WTC11 (cell line): ENCODE measurements at regions not wholly inside any gene's neighbourhood (a gene's known extent, or its start where the extent isn't known, plus 50 kb on each side); places are given as distances from the start of the nearest gene placed in this dataset.

Experiments
- ATAC-seq: fragments of 200-7000 bp; cut with Tn5 transposase; 2 replicates; pipeline ENCODE4 v1.10.0; 2021; ENCODE audit warnings: mild to moderate bottlenecking, moderate library complexity
- CTCF ChIA-PET: fragments of 300-600 bp; sonication (Branson Sonifier 250); formaldehyde crosslinking; loops from one replicate; lab custom pipeline; 2021; ENCODE audit warnings: antibody characterized with exemption; lab: Charles Lee
- POLR2A ChIA-PET: fragments of 350-600 bp; sonication (Branson Sonifier 250); formaldehyde crosslinking; loops from one replicate; lab custom pipeline; 2021; ENCODE audit warnings: antibody characterized with exemption; lab: Charles Lee
- DNase-seq: peaks from one replicate; pipeline ENCODE4 v3.0.0; 2021; ENCODE audit warnings: low spot score
- H3K27ac Mint-ChIP-seq: 2 replicates; pipeline ENCODE4 v1.8.0; 2021; ENCODE audit warnings: mixed read lengths
- H3K27me3 Mint-ChIP-seq: 2 replicates; pipeline ENCODE4 v1.8.0; 2021; ENCODE audit warnings: low read depth, mild to moderate bottlenecking, moderate library complexity, mixed read lengths
- H3K36me3 Mint-ChIP-seq: 2 replicates; pipeline ENCODE4 v1.8.0; 2021; ENCODE audit warnings: mixed read lengths
- H3K4me1 Mint-ChIP-seq: 2 replicates; pipeline ENCODE4 v1.8.0; 2022; ENCODE audit warnings: mixed read lengths
- H3K4me3 Mint-ChIP-seq: 2 replicates; pipeline ENCODE4 v1.8.0; 2021; ENCODE audit warnings: mild to moderate bottlenecking, moderate library complexity, mixed read lengths
- H3K9me3 Mint-ChIP-seq: 2 replicates; pipeline ENCODE4 v1.8.0; 2021; ENCODE audit warnings: mixed read lengths
- ATF3 ChIP-seq: sonication (generic); formaldehyde crosslinking; conservative IDR thresholded peaks from 2 replicates; pipeline ENCODE4 v1.8.1; 2022; ENCODE audit warnings: mild to moderate bottlenecking, missing genetic modification reagents
- CREM ChIP-seq: sonication (generic); formaldehyde crosslinking; IDR thresholded peaks from 2 replicates; pipeline ENCODE4 v1.8.1; 2022; ENCODE audit warnings: mild to moderate bottlenecking, missing genetic modification reagents, moderate library complexity
- ETV6 ChIP-seq: sonication (generic); formaldehyde crosslinking; IDR thresholded peaks from 2 replicates; pipeline ENCODE4 v1.8.1; 2022; ENCODE audit warnings: mild to moderate bottlenecking, missing genetic modification reagents
- FOXP1 ChIP-seq: sonication (generic); formaldehyde crosslinking; IDR thresholded peaks from 2 replicates; pipeline ENCODE4 v1.8.0; 2022; ENCODE audit warnings: missing genetic modification reagents, mild to moderate bottlenecking, moderate library complexity, borderline replicate concordance
- FOXP4 ChIP-seq: sonication (generic); formaldehyde crosslinking; IDR thresholded peaks from 2 replicates; pipeline ENCODE4 v1.8.0; 2022; ENCODE audit warnings: mild to moderate bottlenecking, missing genetic modification reagents
- HMGA2 ChIP-seq: fragments of 250-450 bp; sonication (Bioruptor Pico); IDR thresholded peaks from 2 replicates; pipeline ENCODE4 v1.4.0; 2021; ENCODE audit warnings: mild to moderate bottlenecking, moderate library complexity
- HMGXB4 ChIP-seq: sonication (generic); formaldehyde crosslinking; IDR thresholded peaks from 2 replicates; pipeline ENCODE4 v1.8.1; 2023; ENCODE audit warnings: mild to moderate bottlenecking, moderate library complexity, missing genetic modification reagents
- IRF2 ChIP-seq: sonication (generic); formaldehyde crosslinking; IDR thresholded peaks from 2 replicates; pipeline ENCODE4 v1.8.0; 2022; ENCODE audit warnings: low read depth, missing genetic modification reagents, borderline replicate concordance
- JUN ChIP-seq: sonication (generic); formaldehyde crosslinking; IDR thresholded peaks from 2 replicates; pipeline ENCODE4 v1.8.0; 2023; ENCODE audit warnings: mild to moderate bottlenecking, missing genetic modification reagents
- MAX ChIP-seq: sonication (generic); formaldehyde crosslinking; IDR thresholded peaks from 2 replicates; pipeline ENCODE4 v1.8.0; 2022; ENCODE audit warnings: mild to moderate bottlenecking, missing genetic modification reagents
- NR2C2 ChIP-seq: sonication (generic); formaldehyde crosslinking; IDR thresholded peaks from 2 replicates; pipeline ENCODE4 v1.8.0; 2022; ENCODE audit warnings: mild to moderate bottlenecking, missing genetic modification reagents
- SOX15 ChIP-seq: fragments of 250-450 bp; sonication (Bioruptor Pico); IDR thresholded peaks from 2 replicates; pipeline ENCODE4 v1.9.0; 2021; ENCODE audit warnings: mild to moderate bottlenecking
- SP1 ChIP-seq: sonication (generic); formaldehyde crosslinking; conservative IDR thresholded peaks from 2 replicates; pipeline ENCODE4 v1.8.1; 2022; ENCODE audit warnings: missing genetic modification reagents
- TEAD1 ChIP-seq: sonication (generic); formaldehyde crosslinking; IDR thresholded peaks from 2 replicates; pipeline ENCODE4 v1.8.0; 2022; ENCODE audit warnings: mild to moderate bottlenecking, missing genetic modification reagents
- USF1 ChIP-seq: sonication (generic); formaldehyde crosslinking; IDR thresholded peaks from 2 replicates; pipeline ENCODE4 v1.8.0; 2022; ENCODE audit warnings: mild to moderate bottlenecking, missing genetic modification reagents
- ZBTB43 ChIP-seq: sonication (generic); formaldehyde crosslinking; IDR thresholded peaks from 2 replicates; pipeline ENCODE4 v1.8.1; 2023; ENCODE audit warnings: mild to moderate bottlenecking, missing genetic modification reagents
- ZMAT4 ChIP-seq: fragments of 250-450 bp; sonication (Bioruptor Pico); IDR thresholded peaks from 2 replicates; pipeline ENCODE4 v1.9.0; 2021; ENCODE audit warnings: mild to moderate bottlenecking
- ZNF263 ChIP-seq: sonication (generic); formaldehyde crosslinking; IDR thresholded peaks from 2 replicates; pipeline ENCODE4 v1.8.1; 2022; ENCODE audit warnings: low read depth, mild to moderate bottlenecking, moderate library complexity, missing genetic modification reagents
- ZNF317 ChIP-seq: sonication (generic); formaldehyde crosslinking; IDR thresholded peaks from 2 replicates; pipeline ENCODE4 v1.8.1; 2023; ENCODE audit warnings: low read depth, mild to moderate bottlenecking, moderate library complexity, missing genetic modification reagents, borderline replicate concordance
- ZNF423 ChIP-seq: fragments of 250-450 bp; sonication (Bioruptor Pico); IDR thresholded peaks from 2 replicates; pipeline ENCODE4 v2.1.2; 2022; ENCODE audit warnings: mild to moderate bottlenecking, moderate library complexity
- ZNF532 ChIP-seq: fragments of 250-450 bp; sonication (Bioruptor Pico); IDR thresholded peaks from 2 replicates; pipeline ENCODE4 v1.9.0; 2021; ENCODE audit warnings: mild to moderate bottlenecking, borderline replicate concordance

GRCh38 chr3:24907106-24907505, 412.5 kb upstream of the THRB start (continued):
- TF ChIP-seq JUN (CRISPR knock-in tag) (no peak), MAX (CRISPR knock-in tag) (no peak)

- no peaks in the 10 kb centered on the region for H3K36me3 Mint-ChIP-seq
- no peaks in the 10 kb centered on the region for H3K27me3 Mint-ChIP-seq
- TF ChIP-seq IRF2 (CRISPR knock-in tag) (no peak), USF1 (no peak), ZNF423 (CRISPR knock-in tag) (no peak), SOX15 (CRISPR knock-in tag) (no peak), ETV6 (CRISPR knock-in tag) (no peak), TEAD1 (CRISPR knock-in tag) (no peak), ZNF263 (CRISPR knock-in tag) (no peak), HMGA2 (CRISPR knock-in tag) (no peak), SP1 (CRISPR knock-in tag) (no peak), ATF3 (CRISPR knock-in tag) (no peak), ZMAT4 (CRISPR knock-in tag) (no peak), MAX (CRISPR knock-in tag) (no peak), ZNF532 (no peak), CREM (CRISPR knock-in tag) (no peak)
- no peak for ATAC-seq
- no peak overlapping the region for H3K4me3 Mint-ChIP-seq
- no peak for DNase-seq
- POLR2A ChIA-PET: no interaction called here
- CTCF ChIA-PET: no interaction called here
- no peak overlapping the region for H3K27ac Mint-ChIP-seq
- no peaks in the 10 kb centered on the region for H3K4me1 Mint-ChIP-seq
- H3K9me3 Mint-ChIP-seq: peaks cover 4% of the 10 kb centered on the region; the same call in 1 of the 2 replicates
These were observed 416.4 kb upstream of the THRB start for GRCh38 chr3:24911076-24911475.

GRCh38 chr3:24915639-24916038, 421.0 kb upstream of the THRB start:
- ChIA-PET POLR2A (interaction anchor here (1.1 kb wide), 1 partner anchor 9 kb away, joined by 3 read pairs; no protein-coding TSS in a partner anchor), CTCF (interaction anchor here (0.9 kb wide), 1 partner anchor 142 kb away, joined by 5 read pairs; no protein-coding TSS in a partner anchor)
- Mint-ChIP-seq H3K36me3 (no peaks in the 10 kb centered on the region), H3K27me3 (peaks cover 4% of the 10 kb centered on the region), H3K4me3 (no peak overlapping the region), H3K27ac (no peak overlapping the region), H3K4me1 (peaks cover 3% of the 10 kb centered on the region), H3K9me3 (peaks cover 4% of the 10 kb centered on the region; the same call in 1 of the 2 replicates)
- no peak for ATAC-seq
- no peak for DNase-seq
- TF ChIP-seq ZBTB43 (CRISPR knock-in tag) (no peak), FOXP1 (no peak), FOXP4 (CRISPR knock-in tag) (no peak), HMGXB4 (CRISPR knock-in tag) (no peak), ATF3 (CRISPR knock-in tag) (no peak), ZNF317 (CRISPR knock-in tag) (no peak), NR2C2 (no peak)
